GM12874 (cell line): ENCODE measurements at regions not wholly inside any gene's neighbourhood (a gene's known extent, or its start where the extent isn't known, plus 50 kb on each side); places are given as distances from the start of the nearest gene placed in this dataset.

ENCODE experiments used
- TF ChIP-seq, protein P1 (sequence below): IDR thresholded peaks from 2 replicates; pipeline ENCODE4 v1.5.1; 2011; ENCODE audit warnings: low read depth, mild to moderate bottlenecking, control low read depth, low read length, moderate library complexity; ENCODE audit not compliant: insufficient read depth

DNA sequence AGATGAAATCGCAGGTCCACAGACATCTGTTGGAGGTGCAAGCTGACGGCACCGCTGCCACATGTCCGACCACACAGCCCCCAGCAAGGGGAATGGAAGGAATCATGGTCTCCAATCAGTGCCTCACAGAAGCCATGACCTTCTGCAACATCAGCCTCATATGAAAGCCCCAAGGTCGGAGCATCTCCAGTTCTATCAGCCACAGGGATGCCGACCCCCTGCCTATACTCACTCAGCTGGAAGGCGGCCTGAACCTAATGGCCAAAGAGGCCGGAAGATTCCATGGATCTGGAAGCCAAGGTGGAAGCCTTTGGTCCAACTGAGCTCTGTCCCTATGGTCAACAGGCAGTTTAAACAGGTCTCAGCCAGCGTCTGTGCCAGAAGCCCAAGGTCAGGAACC lies 278.8 kb downstream of the TNS1 start:
- TF ChIP-seq, protein P1, sequence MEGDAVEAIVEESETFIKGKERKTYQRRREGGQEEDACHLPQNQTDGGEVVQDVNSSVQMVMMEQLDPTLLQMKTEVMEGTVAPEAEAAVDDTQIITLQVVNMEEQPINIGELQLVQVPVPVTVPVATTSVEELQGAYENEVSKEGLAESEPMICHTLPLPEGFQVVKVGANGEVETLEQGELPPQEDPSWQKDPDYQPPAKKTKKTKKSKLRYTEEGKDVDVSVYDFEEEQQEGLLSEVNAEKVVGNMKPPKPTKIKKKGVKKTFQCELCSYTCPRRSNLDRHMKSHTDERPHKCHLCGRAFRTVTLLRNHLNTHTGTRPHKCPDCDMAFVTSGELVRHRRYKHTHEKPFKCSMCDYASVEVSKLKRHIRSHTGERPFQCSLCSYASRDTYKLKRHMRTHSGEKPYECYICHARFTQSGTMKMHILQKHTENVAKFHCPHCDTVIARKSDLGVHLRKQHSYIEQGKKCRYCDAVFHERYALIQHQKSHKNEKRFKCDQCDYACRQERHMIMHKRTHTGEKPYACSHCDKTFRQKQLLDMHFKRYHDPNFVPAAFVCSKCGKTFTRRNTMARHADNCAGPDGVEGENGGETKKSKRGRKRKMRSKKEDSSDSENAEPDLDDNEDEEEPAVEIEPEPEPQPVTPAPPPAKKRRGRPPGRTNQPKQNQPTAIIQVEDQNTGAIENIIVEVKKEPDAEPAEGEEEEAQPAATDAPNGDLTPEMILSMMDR, result no peak

DNA sequence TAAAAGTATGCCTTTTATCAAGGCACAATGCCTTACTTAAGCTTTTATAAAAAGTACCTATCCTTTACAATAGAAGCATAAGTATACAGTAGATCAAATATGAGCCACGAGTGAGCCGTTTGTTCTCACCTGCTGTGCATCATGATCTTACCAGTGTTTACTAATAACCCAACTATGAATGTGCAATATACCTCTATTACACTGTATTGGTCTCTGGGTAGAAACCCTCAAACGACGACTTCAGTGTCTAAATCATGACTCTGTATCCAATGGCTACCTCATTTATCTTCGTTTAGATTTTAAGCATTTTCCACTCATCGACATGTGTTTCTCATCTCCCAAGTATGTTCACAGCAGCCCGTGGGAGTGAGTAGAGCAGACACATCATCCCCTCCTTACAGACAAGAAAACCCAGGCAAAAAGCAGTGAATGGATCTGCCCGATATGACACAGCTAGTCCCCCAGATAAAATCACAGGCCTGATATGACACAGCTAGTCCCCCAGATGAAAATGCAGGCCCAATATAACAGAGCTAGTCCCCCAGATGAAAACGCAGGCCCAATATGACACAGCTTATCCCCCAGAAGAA lies 279.8 kb downstream of the TNS1 start:
- TF ChIP-seq, protein P1, result no peak

DNA sequence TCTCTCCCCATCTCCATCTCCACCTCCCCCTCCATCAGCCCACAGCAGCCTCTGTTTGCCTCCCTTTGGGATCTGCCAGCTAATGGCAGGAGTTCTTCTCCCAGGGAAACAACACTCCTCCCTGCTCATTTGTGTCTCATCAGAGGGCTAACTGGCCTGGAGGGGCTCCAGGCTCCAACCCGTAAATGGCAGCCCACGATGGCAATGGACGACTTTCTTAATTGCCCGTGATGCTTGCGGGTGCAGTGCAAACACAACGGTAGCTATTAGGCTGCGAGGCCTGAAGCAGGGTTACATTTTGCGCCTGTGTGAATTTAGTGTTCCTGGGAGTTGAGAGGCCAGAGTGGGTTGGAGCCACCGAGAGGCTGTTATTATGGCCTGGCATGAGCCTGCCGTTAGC lies 285.1 kb downstream of the TNS1 start:
- TF ChIP-seq, protein P1, result no peak

DNA sequence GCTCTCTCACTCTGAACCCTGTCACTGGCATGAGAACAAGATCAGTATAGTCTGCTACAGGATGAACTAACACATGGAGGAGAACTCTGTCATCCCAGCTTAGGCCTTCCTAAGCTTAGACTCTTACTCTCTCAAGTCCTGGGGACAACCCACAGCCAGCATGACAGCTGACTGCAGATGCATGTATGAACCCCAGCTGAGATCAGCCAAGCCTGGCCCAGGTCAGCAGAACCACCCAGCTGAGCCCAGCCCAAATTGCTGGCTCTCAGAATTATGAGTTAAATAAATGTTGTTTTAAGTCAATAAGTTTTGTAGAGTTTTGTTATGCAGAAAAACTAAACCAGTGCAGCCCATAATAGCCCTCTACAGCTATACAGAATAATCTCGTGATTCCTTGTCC lies 287.3 kb downstream of the TNS1 start:
- TF ChIP-seq, protein P1, result no peak

DNA sequence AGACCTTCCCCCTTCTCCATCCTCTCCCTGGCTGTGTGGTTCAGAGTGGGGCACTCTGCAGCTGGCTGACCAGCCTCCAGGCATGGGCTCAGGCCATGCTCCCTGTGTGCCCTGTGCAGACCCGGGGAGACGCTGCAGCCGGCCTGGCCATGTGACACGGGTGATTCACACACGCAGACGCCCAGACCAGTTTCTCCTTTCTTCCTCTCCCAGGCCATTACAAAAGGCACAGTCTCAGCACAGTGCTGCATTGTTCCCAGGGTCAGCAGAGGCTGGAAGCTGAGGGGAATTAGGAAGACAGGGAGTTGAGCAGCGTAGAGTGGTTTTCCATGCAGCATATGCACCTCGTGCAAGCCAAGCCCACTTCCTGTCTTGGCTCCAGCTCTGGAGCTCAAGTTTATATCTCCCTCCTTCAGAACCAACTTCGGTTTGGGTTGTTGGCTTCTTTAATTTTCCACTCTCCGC lies 288.5 kb downstream of the TNS1 start:
- TF ChIP-seq, protein P1, result no peak

DNA sequence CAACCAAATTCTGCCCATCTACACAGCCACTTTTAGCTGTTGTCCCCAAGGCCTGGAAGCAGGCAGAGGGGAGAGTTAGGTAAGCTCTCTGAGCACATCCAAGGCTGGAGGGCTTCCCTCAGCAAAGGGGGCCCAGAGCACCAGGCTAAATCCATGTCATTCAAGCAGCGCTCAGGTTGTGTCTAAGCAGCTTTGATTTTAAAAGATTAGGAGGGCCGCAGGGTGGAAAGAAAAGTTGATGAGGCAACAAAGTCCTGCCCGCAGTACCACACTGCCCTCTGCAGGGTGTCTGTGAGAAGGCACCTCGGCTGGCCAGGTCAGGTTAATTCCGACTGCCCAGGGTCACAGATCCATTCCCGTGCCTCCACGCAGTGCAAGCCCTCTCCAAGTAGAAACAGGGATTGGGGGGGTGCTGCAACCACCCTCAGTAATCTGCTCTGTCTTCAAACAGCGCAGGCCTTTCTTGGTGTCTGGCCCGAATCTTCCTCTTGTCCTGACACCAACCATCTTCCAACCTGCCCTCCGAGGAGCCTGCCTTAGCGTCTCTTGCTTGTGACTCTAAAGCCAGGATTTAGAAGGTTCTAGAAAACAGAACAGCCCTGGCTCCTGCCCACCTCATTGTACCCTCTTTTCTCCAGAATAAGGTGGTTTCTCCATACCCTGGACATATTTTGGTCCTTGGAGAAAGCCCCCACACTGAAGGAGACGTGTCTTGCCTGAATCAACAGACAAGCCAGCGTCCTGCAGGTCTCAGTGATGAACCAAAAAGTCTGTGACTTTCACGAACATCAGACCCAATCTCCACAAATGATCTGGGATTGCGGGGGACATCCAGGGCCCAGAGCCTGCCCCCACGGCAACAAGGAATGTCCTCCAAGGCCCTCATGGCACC lies 289.2 kb downstream of the TNS1 start:
- TF ChIP-seq, protein P1, result peak; percentile 96

DNA sequence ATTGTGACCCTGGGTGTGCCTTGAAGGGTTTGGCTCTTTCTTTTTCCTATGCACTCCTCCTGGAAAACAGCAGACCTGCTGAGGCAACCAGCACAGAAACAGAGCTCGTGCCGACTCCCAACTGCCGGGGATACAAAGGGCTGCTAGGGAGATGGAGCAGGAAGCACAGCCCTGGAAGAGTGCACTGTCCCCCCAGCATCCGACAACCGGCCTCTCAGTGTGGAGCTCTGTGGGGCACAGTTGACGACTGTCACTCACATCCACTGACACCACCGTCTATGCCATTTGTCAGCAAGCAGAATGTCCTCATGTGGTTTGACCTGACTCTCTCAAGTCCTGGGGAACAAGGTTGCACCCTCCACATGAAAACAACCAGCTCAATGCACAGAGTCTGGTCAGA lies 290.4 kb downstream of the TNS1 start:
- TF ChIP-seq, protein P1, result no peak
